GM19438 (cell line): ENCODE measurements at regions not wholly inside any gene's neighbourhood (a gene's known extent, or its start where the extent isn't known, plus 50 kb on each side); places are given as distances from the start of the nearest gene placed in this dataset.

Experiments used
- ATAC-seq: cut with Tn5 transposase; IDR thresholded peaks from one replicate; pipeline ENCODE4 v1.9.1; 2021; ENCODE audit warnings: low read depth; ENCODE audit not compliant: unreplicated experiment

- no peak for ATAC-seq
Measured at GRCh38 chr12:114746297-114747011, 62.5 kb upstream of the TBX3 start.

GRCh38 chr12:114744691-114745090, 60.7 kb upstream of the TBX3 start:
- no peak for ATAC-seq

DNA sequence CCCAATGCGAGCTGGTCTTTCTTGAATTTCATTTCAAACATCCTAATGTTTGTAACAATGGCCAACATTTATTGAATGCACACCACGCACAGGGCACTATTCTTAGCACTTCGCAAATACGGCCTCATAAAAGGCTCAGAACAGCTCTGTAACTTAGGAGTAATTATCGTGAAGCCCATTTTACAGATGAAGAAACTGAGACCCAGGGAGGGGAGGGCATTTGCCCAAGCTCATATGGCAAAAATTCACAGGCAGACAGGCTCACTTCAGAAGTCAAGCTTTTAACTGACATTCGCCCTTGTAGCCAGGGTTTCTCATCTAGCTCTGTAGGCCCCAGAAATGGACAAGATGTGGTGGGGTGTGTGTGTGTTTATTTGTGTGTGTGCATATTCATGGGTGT, 60.3 kb upstream of the TBX3 start:
- no peak for ATAC-seq

- no peak for ATAC-seq
Measured at GRCh38 chr12:114743799-114744198, 59.8 kb upstream of the TBX3 start.

GRCh38 chr12:114743289-114743688, 59.3 kb upstream of the TBX3 start:
- no peak for ATAC-seq

DNA sequence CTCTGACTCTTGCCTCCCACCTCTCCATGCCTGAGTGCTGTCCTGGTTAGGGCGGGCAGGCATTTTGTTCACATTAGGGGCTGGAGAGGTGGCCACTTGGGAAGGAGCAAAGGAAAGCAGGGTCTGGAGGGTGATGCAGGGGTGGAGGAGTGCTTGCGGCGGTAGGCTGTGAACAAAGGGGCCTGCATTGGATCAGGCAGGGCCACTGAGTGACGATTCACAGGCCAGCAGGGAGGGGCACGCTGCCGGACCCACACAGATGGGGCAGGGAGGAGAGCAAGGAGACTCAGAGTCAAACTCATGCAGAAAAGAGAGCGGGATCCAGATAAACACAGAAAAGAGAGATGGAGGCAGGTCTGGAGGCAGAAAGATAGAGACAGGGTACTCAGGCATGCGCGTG, 58.4 kb upstream of the TBX3 start:
- no peak for ATAC-seq

GRCh38 chr12:114741940-114742339, 58.0 kb upstream of the TBX3 start:
- ATAC-seq = no peak

GRCh38 chr12:114740448-114740847, 56.5 kb upstream of the TBX3 start:
- no peak for ATAC-seq

- no peak for ATAC-seq
Measured at GRCh38 chr12:114738460-114739184, 54.6 kb upstream of the TBX3 start.

DNA sequence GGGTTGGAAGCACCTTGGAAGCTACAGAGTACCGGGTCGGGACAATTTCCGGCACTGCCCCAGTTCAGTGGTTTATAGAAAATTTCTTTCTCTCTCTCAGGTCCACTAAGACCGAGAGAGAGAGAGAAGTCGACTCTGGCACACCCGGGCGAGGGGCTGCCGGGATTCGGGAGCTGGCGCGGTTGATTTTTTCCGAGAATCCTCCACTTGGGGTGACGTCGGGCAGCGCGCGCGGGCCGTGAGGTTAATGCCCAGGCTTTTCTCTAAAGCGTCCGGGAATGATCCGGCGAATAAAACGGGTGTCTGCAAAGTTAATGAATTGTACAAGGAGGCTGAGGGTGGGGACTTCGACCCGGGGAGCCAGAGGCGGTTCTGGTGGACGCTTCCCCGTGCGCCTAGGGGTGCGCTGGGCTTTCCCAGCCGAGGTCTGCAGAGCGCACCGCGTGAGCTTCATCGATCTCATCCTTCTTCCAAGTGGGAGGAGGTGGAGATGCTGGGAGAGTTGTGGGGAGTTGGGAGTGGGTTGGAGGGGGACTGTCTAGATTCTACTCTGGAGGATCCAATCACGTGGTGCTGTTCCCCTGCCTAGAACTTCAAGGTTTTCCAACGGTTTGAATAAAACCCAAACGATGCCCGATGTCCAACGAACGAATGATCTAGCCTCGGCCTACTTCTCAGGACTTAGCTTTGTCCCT, 51.9 kb upstream of the TBX3 start:
- no peak for ATAC-seq

DNA sequence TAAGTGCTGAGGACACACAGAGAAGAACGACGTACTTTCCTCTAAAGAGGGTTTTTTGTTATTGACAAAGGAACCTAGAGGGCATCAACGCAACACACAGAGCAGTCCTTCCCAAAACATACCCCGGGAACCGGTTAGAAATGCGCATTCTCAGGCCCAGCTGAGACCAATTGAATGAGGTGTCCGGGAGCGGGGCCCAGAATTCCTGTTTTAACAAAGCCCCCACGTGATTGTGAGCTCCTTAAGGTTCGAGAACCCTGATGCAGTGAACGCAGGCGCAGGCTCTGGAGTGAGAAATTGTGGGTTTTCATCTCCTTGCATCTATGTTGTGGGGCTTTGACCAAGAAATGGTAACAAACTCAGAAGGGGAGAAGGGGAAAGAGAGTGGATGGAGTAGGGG, 51.0 kb upstream of the TBX3 start:
- ATAC-seq = no peak

GRCh38 chr12:114733919-114734318, 49.9 kb upstream of the TBX3 start:
- no peak for ATAC-seq
